Heart left ventricle (tissue), 13 donors: ENCODE measurements at regions not wholly inside any gene's neighbourhood (a gene's known extent, or its start where the extent isn't known, plus 50 kb on each side); places are given as distances from the start of the nearest gene placed in this dataset.

Experiments used
- CTCF ChIP-seq, 12 donors: fragments of 200-600 bp; sonication (generic) in 4 of 12; IDR thresholded peaks; one replicate each; pipeline versions ENCODE4 v1.5.0 to v1.8.0; 2018 to 2022; ENCODE audit warnings: antibody characterized with exemption in 12 of 12, mild to moderate bottlenecking in 5 of 12
- POLR2A ChIP-seq, 2 donors: fragments of 450-650 bp; IDR thresholded peaks; one replicate each; pipeline ENCODE4 v1.6.1; 2017; ENCODE audit warnings: antibody characterized with exemption in 2 of 2, mild to moderate bottlenecking in 2 of 2, moderate library complexity in 2 of 2
- donor health status: ischemic (EF 13 %, LVEDD 7.1; RV severe dilation, severe dysfunction).
- donor health status: DM: no; HTN: yes; CAD: no.
- donor health status: DM: no; HTN: no; CAD: no.
- donor health status: ischemic (EF 25% LVEDD 6.9; RV normal size, moderate dysfunction).
- donor health status: ischemic (EF 25% LVEDD 5.7; RV mildly dilated, moderate dysfunction).
- donor health status: ischemic (EF 35%, LVEDD 5.7; RV mildly dilated, moderate dysfunction).
- donor health status: nonischemic (EF 11% LVEDD 7.7; RV severe dilation, severe dysfunction).
- donor health status: DM: yes; HTN: yes; CAD: no.
- donor health status: PGD.
- donor health status: ischemic (EF 29% LVEDD 5.4; RV normal size, mild dysfunction).
- donor health status: nonischemic (EF 23%, LVEDD 6.1; RV moderate dilation, normal function).

GRCh38 chr15:35667908-35668307 is 121.9 kb upstream of the DPH6 start:
- TF ChIP-seq CTCF (IDR thresholded peaks at IDR 0.05) (no peak), POLR2A (IDR thresholded peaks at IDR 0.05) (no peak)
